H9 (cell line): ENCODE measurements at regions not wholly inside any gene's neighbourhood (a gene's known extent, or its start where the extent isn't known, plus 50 kb on each side); places are given as distances from the start of the nearest gene placed in this dataset.

Source experiments
- DNase-seq: peaks from one replicate; pipeline ENCODE4 v3.0.0-alpha.2; 2017
- H2AFZ ChIP-seq: one replicate; pipeline ENCODE4 v1.6.1; 2013; ENCODE audit warnings: mild to moderate bottlenecking, low read length, control low read depth, moderate library complexity
- H2AK5ac ChIP-seq: 2 replicates; pipeline ENCODE4 v1.6.1; 2013; ENCODE audit warnings: low read length, control low read depth, mixed read lengths; ENCODE audit not compliant: insufficient read length
- H2BK120ac ChIP-seq: one replicate; pipeline ENCODE4 v1.6.1; 2013; ENCODE audit warnings: low read depth, mild to moderate bottlenecking, low read length, control low read depth, inconsistent platforms; ENCODE audit not compliant: poor library complexity, severe bottlenecking
- H2BK12ac ChIP-seq: 2 replicates; pipeline ENCODE4 v1.6.1; 2013; ENCODE audit warnings: low read length, control low read depth, mixed read lengths, low read depth; ENCODE audit not compliant: insufficient read length
- H2BK15ac ChIP-seq: 2 replicates; pipeline ENCODE4 v1.6.1; 2013; ENCODE audit warnings: low read depth, low read length, control low read depth
- H2BK20ac ChIP-seq: one replicate; pipeline ENCODE4 v1.6.1; 2013; ENCODE audit warnings: low read depth, mild to moderate bottlenecking, low read length, control low read depth, inconsistent platforms; ENCODE audit not compliant: poor library complexity, severe bottlenecking
- H2BK5ac ChIP-seq: 2 replicates; pipeline ENCODE4 v1.6.1; 2013; ENCODE audit warnings: low read length, control low read depth, mixed read lengths; ENCODE audit not compliant: insufficient read length
- H3K14ac ChIP-seq: 2 replicates; pipeline ENCODE4 v1.6.1; 2013; ENCODE audit warnings: low read length, control low read depth; ENCODE audit not compliant: insufficient read depth
- H3K18ac ChIP-seq: 2 replicates; pipeline ENCODE4 v1.6.1; 2013; ENCODE audit warnings: low read depth, mild to moderate bottlenecking, mixed read lengths, low read length, control low read depth; ENCODE audit not compliant: insufficient read length
- H3K23ac ChIP-seq: 2 replicates; pipeline ENCODE4 v1.6.1; 2013; ENCODE audit warnings: low read length, control low read depth, mixed read lengths, low read depth; ENCODE audit not compliant: insufficient read length
- H3K23me2 ChIP-seq: 2 replicates; pipeline ENCODE4 v1.6.1; 2013; ENCODE audit warnings: low read depth, mild to moderate bottlenecking, mixed read lengths, low read length, control low read depth; ENCODE audit not compliant: insufficient read length, poor library complexity, severe bottlenecking
- H3K27ac ChIP-seq: 2 replicates; pipeline ENCODE4 v1.5.1; 2013; ENCODE audit warnings: low read length, control low read depth, mixed read lengths, low read depth; ENCODE audit not compliant: insufficient read length
- H3K27me3 ChIP-seq: 2 replicates; pipeline ENCODE4 v1.6.1; 2013; ENCODE audit warnings: low read length, control low read depth, inconsistent platforms; ENCODE audit not compliant: insufficient read depth
- H3K4ac ChIP-seq: 2 replicates; pipeline ENCODE4 v1.6.1; 2013; ENCODE audit warnings: low read depth, mild to moderate bottlenecking, control low read depth, inconsistent platforms, low read length, moderate library complexity
- H3K4me1 ChIP-seq: 2 replicates; pipeline ENCODE4 v1.6.1; 2013; ENCODE audit warnings: low read length, control low read depth, inconsistent platforms; ENCODE audit not compliant: insufficient read depth
- H3K4me2 ChIP-seq: 2 replicates; pipeline ENCODE4 v1.6.1; 2013; ENCODE audit warnings: low read length, control low read depth, mixed read lengths; ENCODE audit not compliant: insufficient read length, insufficient read depth
- H3K56ac ChIP-seq: 2 replicates; pipeline ENCODE4 v1.6.1; 2013; ENCODE audit warnings: low read depth, mild to moderate bottlenecking, mixed read lengths, low read length, control low read depth; ENCODE audit not compliant: insufficient read length
- H3K79me1 ChIP-seq: 2 replicates; pipeline ENCODE4 v1.6.1; 2013; ENCODE audit warnings: low read depth, mild to moderate bottlenecking, moderate library complexity, low read length, control low read depth, inconsistent platforms; ENCODE audit not compliant: insufficient read depth, poor library complexity, severe bottlenecking
- H3K79me2 ChIP-seq: 2 replicates; pipeline ENCODE4 v1.6.1; 2013; ENCODE audit warnings: low read length, control low read depth, inconsistent platforms; ENCODE audit not compliant: insufficient read depth
- H3K9ac ChIP-seq: 2 replicates; pipeline ENCODE4 v1.6.1; 2013; ENCODE audit warnings: low read length, control low read depth, mixed read lengths; ENCODE audit not compliant: insufficient read length; ENCODE audit errors: extremely low read depth
- H3K9me3 ChIP-seq: one replicate; pipeline ENCODE4 v1.6.1; 2013; ENCODE audit warnings: low read depth, low read length, inconsistent platforms; ENCODE audit not compliant: control insufficient read depth
- H3T11ph ChIP-seq: one replicate; pipeline ENCODE4 v1.6.1; 2013; ENCODE audit warnings: mild to moderate bottlenecking, low read length, control low read depth, inconsistent platforms
- H4K20me1 ChIP-seq: one replicate; pipeline ENCODE4 v1.6.1; 2013; ENCODE audit not compliant: control insufficient read depth, insufficient read length, insufficient read depth
- H4K5ac ChIP-seq: 2 replicates; pipeline ENCODE4 v1.6.1; 2013; ENCODE audit warnings: low read depth, mild to moderate bottlenecking, mixed read lengths, low read length, control low read depth; ENCODE audit not compliant: insufficient read length
- H4K8ac ChIP-seq: replicated peaks from 2 replicates; pipeline ENCODE4 v1.6.1; 2013; ENCODE audit warnings: low read length, control low read depth, mixed read lengths, low read depth; ENCODE audit not compliant: insufficient read length
- H4K91ac ChIP-seq: 2 replicates; pipeline ENCODE4 v1.6.1; 2013; ENCODE audit warnings: low read depth, mild to moderate bottlenecking, moderate library complexity, mixed read lengths, low read length, control low read depth; ENCODE audit not compliant: insufficient read length
- H3K27ac Mint-ChIP-seq, 3 experiments: 2 replicates in 2 of 3; 3 replicates in 1 of 3; pipeline ENCODE4 v1.8.0; 2020 to 2021; ENCODE audit warnings: mixed read lengths in 3 of 3, mild to moderate bottlenecking in 1 of 3, moderate library complexity in 1 of 3
- H3K27me3 Mint-ChIP-seq: 2 replicates; pipeline ENCODE4 v1.8.0; 2021; ENCODE audit warnings: low read depth, mild to moderate bottlenecking, moderate library complexity, mixed read lengths
- H3K36me3 Mint-ChIP-seq, 3 experiments: 2 replicates in 2 of 3; 3 replicates in 1 of 3; pipeline ENCODE4 v1.8.0; 2020 to 2021; ENCODE audit warnings: low read depth in 3 of 3, mixed read lengths in 3 of 3; ENCODE audit not compliant: insufficient read depth in 1 of 3
- H3K4me1 Mint-ChIP-seq, 2 experiments: 2 replicates each; pipeline ENCODE4 v1.8.0; 2020; ENCODE audit warnings: mixed read lengths in 2 of 2
- H3K4me3 Mint-ChIP-seq, 2 experiments: 2 replicates in 1 of 2; 3 replicates in 1 of 2; pipeline ENCODE4 v1.8.0; 2020 to 2021; ENCODE audit warnings: mild to moderate bottlenecking in 2 of 2, mixed read lengths in 2 of 2, moderate library complexity in 1 of 2
- H3K9me3 Mint-ChIP-seq, 2 experiments: 2 replicates in 1 of 2; 3 replicates in 1 of 2; pipeline ENCODE4 v1.8.0; 2020; ENCODE audit warnings: mild to moderate bottlenecking in 2 of 2, mixed read lengths in 2 of 2, moderate library complexity in 1 of 2
- CTCF ChIP-seq: fragments of 200-600 bp; sonication (generic); conservative IDR thresholded peaks from 3 replicates; pipeline ENCODE4 v1.8.0; 2021; ENCODE audit warnings: antibody characterized with exemption, mild to moderate bottlenecking
- WGBS: extraction: QIAGEN DNeasy Blood & Tissue Kit; methylation state at CpG from one replicate; pipeline ENCODE4 v1.1.7; 2013; ENCODE audit warnings: missing lambda C conversion rate, low lambda C conversion rate, mixed read lengths; ENCODE audit not compliant: insufficient read length; ENCODE audit errors: extremely low coverage; 5-methylcytosine and 5-hydroxymethylcytosine counted together

- WGBS = no CpG with 5 or more reads among the region's 4 CpGs
- H4K5ac ChIP-seq = no peak overlapping the region
- TF ChIP-seq CTCF = no peak
- H4K20me1 ChIP-seq = no peaks in the 10 kb centered on the region
- H3K27ac ChIP-seq = no peak overlapping the region
- H3K18ac ChIP-seq = no peak overlapping the region
- no peak for DNase-seq
- H4K8ac ChIP-seq = no peak overlapping the region
- no peak overlapping the region for H2AFZ ChIP-seq
- no peak overlapping the region for H2BK12ac ChIP-seq
- no peak overlapping the region for H2BK5ac ChIP-seq
- H4K91ac ChIP-seq = no peak overlapping the region
- no peak overlapping the region for H2BK120ac ChIP-seq
- no peak overlapping the region for H3K9ac ChIP-seq
- H2AK5ac ChIP-seq = no peak overlapping the region
- Mint-ChIP-seq H3K27me3 (no peaks in the 10 kb centered on the region), H3K9me3 (no peaks in the 10 kb centered on the region; a peak in 1 of 5 replicates), H3K4me3 (no peak overlapping the region), H3K27ac (no peak overlapping the region), H3K4me1 (0 out of 4 replicates have a peak, but pooled peaks cover 0 to 2% of the 10 kb centered on the region in 2 experiments), H3K36me3 (no peaks in the 10 kb centered on the region; a peak in 1 of 7 replicates)
- H3K14ac ChIP-seq = no peak overlapping the region
- H3K4ac ChIP-seq = no peak overlapping the region
- H3K27me3 ChIP-seq = no peaks in the 10 kb centered on the region
- no peak overlapping the region for H3K4me2 ChIP-seq
- no peaks in the 10 kb centered on the region for H3K4me1 ChIP-seq
- no peaks in the 10 kb centered on the region for H3K79me1 ChIP-seq
- no peaks in the 10 kb centered on the region for H3K9me3 ChIP-seq
- H2BK20ac ChIP-seq = no peak overlapping the region
- H3K56ac ChIP-seq = no peak overlapping the region
- no peaks in the 10 kb centered on the region for H3K23me2 ChIP-seq
- no peaks in the 10 kb centered on the region for H3K79me2 ChIP-seq
- H3K23ac ChIP-seq = no peak overlapping the region
- H3T11ph ChIP-seq = no peak overlapping the region
- H2BK15ac ChIP-seq = no peak overlapping the region
Measured at GRCh38 chr3:159922861-159923312, 65.7 kb upstream of the IL12A start.
